Activated T-cell treated with anti-CD3 and anti-CD28 coated beads, Interleukin-2, amount 50 U/mL, for 4 hours (primary cell): ENCODE measurements at regions not wholly inside any gene's neighbourhood (a gene's known extent, or its start where the extent isn't known, plus 50 kb on each side); places are given as distances from the start of the nearest gene placed in this dataset.

Experiments used
- ATAC-seq, 2 donors: fragments of 200-7000 bp; cut with Tn5 transposase; one replicate each; pipeline ENCODE4 v1.10.0; 2021
- DNase-seq: peaks from one replicate; pipeline ENCODE4 v3.0.0-alpha.2; 2020
- H3K27me3 Mint-ChIP-seq: one replicate; pipeline ENCODE4 v1.8.0; 2021; ENCODE audit warnings: low read depth, mixed read lengths
- H3K36me3 Mint-ChIP-seq: one replicate; pipeline ENCODE4 v1.8.0; 2022; ENCODE audit warnings: mixed read lengths; ENCODE audit not compliant: insufficient read depth
- H3K4me1 Mint-ChIP-seq: one replicate; pipeline ENCODE4 v1.8.0; 2021; ENCODE audit warnings: low read depth, mixed read lengths
- H3K4me3 Mint-ChIP-seq: one replicate; pipeline ENCODE4 v1.8.0; 2021; ENCODE audit warnings: mild to moderate bottlenecking, moderate library complexity, mixed read lengths
- H3K9me3 Mint-ChIP-seq: one replicate; pipeline ENCODE4 v1.8.0; 2021; ENCODE audit warnings: mixed read lengths

- ATAC-seq (peak; percentile 92 to 93), DNase-seq (no peak)
- no peaks in the 10 kb centered on the region for H3K27me3 Mint-ChIP-seq
- no peak overlapping the region for H3K4me3 Mint-ChIP-seq
- H3K36me3 Mint-ChIP-seq, result no peaks in the 10 kb centered on the region
- peaks cover 35% of the 10 kb centered on the region for H3K4me1 Mint-ChIP-seq
- H3K9me3 Mint-ChIP-seq, result peaks cover 26% of the 10 kb centered on the region
These were observed 382.9 kb upstream of the B3GALT2 start for GRCh38 chr1:193569096-193569982.

GRCh38 chr1:193568512-193568911 is 382.1 kb upstream of the B3GALT2 start:
- Mint-ChIP-seq H3K4me3 (peak overlapping the region; percentile 20), H3K27me3 (no peaks in the 10 kb centered on the region), H3K36me3 (no peaks in the 10 kb centered on the region), H3K4me1 (peaks cover 35% of the 10 kb centered on the region), H3K9me3 (peaks cover 21% of the 10 kb centered on the region)
- no peak for DNase-seq
- no peak for ATAC-seq

- Mint-ChIP-seq H3K4me3 (no peak overlapping the region), H3K27me3 (no peaks in the 10 kb centered on the region), H3K9me3 (peaks cover 21% of the 10 kb centered on the region), H3K36me3 (no peaks in the 10 kb centered on the region), H3K4me1 (peaks cover 35% of the 10 kb centered on the region)
- DNase-seq (no peak), ATAC-seq (no peak)
These were observed 381.5 kb upstream of the B3GALT2 start for GRCh38 chr1:193567937-193568336.

- Mint-ChIP-seq H3K9me3 (peaks cover 21% of the 10 kb centered on the region), H3K4me1 (peaks cover 35% of the 10 kb centered on the region), H3K27me3 (no peaks in the 10 kb centered on the region), H3K36me3 (no peaks in the 10 kb centered on the region), H3K4me3 (no peak overlapping the region)
- ATAC-seq, result no peak
- no peak for DNase-seq
These were observed 380.3 kb upstream of the B3GALT2 start for GRCh38 chr1:193566735-193567134.

GRCh38 chr1:193565971-193566577 is 379.7 kb upstream of the B3GALT2 start:
- Mint-ChIP-seq H3K4me3 (no peak overlapping the region), H3K4me1 (peaks cover 32% of the 10 kb centered on the region), H3K27me3 (no peaks in the 10 kb centered on the region), H3K9me3 (peaks cover 15% of the 10 kb centered on the region), H3K36me3 (no peaks in the 10 kb centered on the region)
- ATAC-seq (no peak), DNase-seq (no peak)

- no peak for DNase-seq
- Mint-ChIP-seq H3K36me3 (no peaks in the 10 kb centered on the region), H3K9me3 (no peaks in the 10 kb centered on the region), H3K27me3 (no peaks in the 10 kb centered on the region), H3K4me3 (no peak overlapping the region), H3K4me1 (peaks cover 21% of the 10 kb centered on the region)
- no peak for ATAC-seq
These were observed 375.7 kb upstream of the B3GALT2 start for GRCh38 chr1:193562121-193562520.

GRCh38 chr1:193558491-193559028 is 372.1 kb upstream of the B3GALT2 start:
- Mint-ChIP-seq H3K4me3 (no peak overlapping the region), H3K4me1 (peaks cover 21% of the 10 kb centered on the region), H3K27me3 (no peaks in the 10 kb centered on the region), H3K9me3 (peaks cover 4% of the 10 kb centered on the region), H3K36me3 (no peaks in the 10 kb centered on the region)
- ATAC-seq (peak; percentile 80 to 83), DNase-seq (no peak)

GRCh38 chr1:193555662-193556441 is 369.4 kb upstream of the B3GALT2 start:
- peaks cover 21% of the 10 kb centered on the region for H3K4me1 Mint-ChIP-seq
- H3K36me3 Mint-ChIP-seq, result no peaks in the 10 kb centered on the region
- ATAC-seq, result no peak
- H3K9me3 Mint-ChIP-seq, result peaks cover 4% of the 10 kb centered on the region
- DNase-seq, result no peak
- H3K27me3 Mint-ChIP-seq, result no peaks in the 10 kb centered on the region
- H3K4me3 Mint-ChIP-seq, result no peak overlapping the region

GRCh38 chr1:193553564-193553963 is 367.2 kb upstream of the B3GALT2 start:
- DNase-seq (no peak), ATAC-seq (no peak)
- H3K36me3 Mint-ChIP-seq, result no peaks in the 10 kb centered on the region
- H3K9me3 Mint-ChIP-seq, result peaks cover 4% of the 10 kb centered on the region
- H3K4me1 Mint-ChIP-seq, result peaks cover 10% of the 10 kb centered on the region
- H3K27me3 Mint-ChIP-seq, result no peaks in the 10 kb centered on the region
- no peak overlapping the region for H3K4me3 Mint-ChIP-seq

GRCh38 chr1:193552274-193552673 is 365.9 kb upstream of the B3GALT2 start:
- Mint-ChIP-seq H3K4me3 (no peak overlapping the region), H3K27me3 (no peaks in the 10 kb centered on the region), H3K9me3 (peaks cover 4% of the 10 kb centered on the region), H3K36me3 (no peaks in the 10 kb centered on the region), H3K4me1 (peaks cover 7% of the 10 kb centered on the region)
- ATAC-seq (no peak), DNase-seq (no peak)

- Mint-ChIP-seq H3K27me3 (no peaks in the 10 kb centered on the region), H3K36me3 (peaks cover 2% of the 10 kb centered on the region), H3K9me3 (no peaks in the 10 kb centered on the region), H3K4me3 (no peak overlapping the region), H3K4me1 (peaks cover 11% of the 10 kb centered on the region)
- ATAC-seq (no peak), DNase-seq (no peak)
These were observed 362.7 kb upstream of the B3GALT2 start for GRCh38 chr1:193549081-193549480.

GRCh38 chr1:193545171-193545570 is 358.8 kb upstream of the B3GALT2 start:
- peaks cover 37% of the 10 kb centered on the region for H3K4me1 Mint-ChIP-seq
- H3K4me3 Mint-ChIP-seq, result no peak overlapping the region
- ATAC-seq (no peak), DNase-seq (no peak)
- H3K36me3 Mint-ChIP-seq, result peaks cover 5% of the 10 kb centered on the region
- H3K9me3 Mint-ChIP-seq, result no peaks in the 10 kb centered on the region
- no peaks in the 10 kb centered on the region for H3K27me3 Mint-ChIP-seq

GRCh38 chr1:193543259-193543658 is 356.8 kb upstream of the B3GALT2 start:
- peaks cover 5% of the 10 kb centered on the region for H3K36me3 Mint-ChIP-seq
- ATAC-seq, result no peak
- H3K4me1 Mint-ChIP-seq, result peaks cover 52% of the 10 kb centered on the region
- H3K4me3 Mint-ChIP-seq, result no peak overlapping the region
- DNase-seq, result no peak
- H3K27me3 Mint-ChIP-seq, result no peaks in the 10 kb centered on the region
- peaks cover 4% of the 10 kb centered on the region for H3K9me3 Mint-ChIP-seq

GRCh38 chr1:193542690-193543089 is 356.3 kb upstream of the B3GALT2 start:
- Mint-ChIP-seq H3K4me1 (peaks cover 58% of the 10 kb centered on the region), H3K9me3 (peaks cover 4% of the 10 kb centered on the region), H3K27me3 (no peaks in the 10 kb centered on the region), H3K36me3 (peaks cover 5% of the 10 kb centered on the region), H3K4me3 (peak overlapping the region; percentile 53)
- DNase-seq (no peak), ATAC-seq (no peak)
